B cell (primary cell): ENCODE measurements at regions not wholly inside any gene's neighbourhood (a gene's known extent, or its start where the extent isn't known, plus 50 kb on each side); places are given as distances from the start of the nearest gene placed in this dataset.

ENCODE experiments used
- EZH2 ChIP-seq: IDR thresholded peaks from 2 replicates; pipeline ENCODE4 v1.6.1; 2012; ENCODE audit warnings: borderline replicate concordance, low read depth, mild to moderate bottlenecking, moderate library complexity, low read length; ENCODE audit not compliant: insufficient read depth, poor library complexity, severe bottlenecking
- TF ChIP-seq, protein P1 (sequence below): fragments of 200-600 bp; IDR thresholded peaks from one replicate; pipeline ENCODE4 v1.8.0; 2022; ENCODE audit warnings: antibody characterized with exemption, mild to moderate bottlenecking

GRCh38 chr14:76591266-76591665 lies 170.0 kb upstream of the VASH1 start:
- TF ChIP-seq, protein P1, sequence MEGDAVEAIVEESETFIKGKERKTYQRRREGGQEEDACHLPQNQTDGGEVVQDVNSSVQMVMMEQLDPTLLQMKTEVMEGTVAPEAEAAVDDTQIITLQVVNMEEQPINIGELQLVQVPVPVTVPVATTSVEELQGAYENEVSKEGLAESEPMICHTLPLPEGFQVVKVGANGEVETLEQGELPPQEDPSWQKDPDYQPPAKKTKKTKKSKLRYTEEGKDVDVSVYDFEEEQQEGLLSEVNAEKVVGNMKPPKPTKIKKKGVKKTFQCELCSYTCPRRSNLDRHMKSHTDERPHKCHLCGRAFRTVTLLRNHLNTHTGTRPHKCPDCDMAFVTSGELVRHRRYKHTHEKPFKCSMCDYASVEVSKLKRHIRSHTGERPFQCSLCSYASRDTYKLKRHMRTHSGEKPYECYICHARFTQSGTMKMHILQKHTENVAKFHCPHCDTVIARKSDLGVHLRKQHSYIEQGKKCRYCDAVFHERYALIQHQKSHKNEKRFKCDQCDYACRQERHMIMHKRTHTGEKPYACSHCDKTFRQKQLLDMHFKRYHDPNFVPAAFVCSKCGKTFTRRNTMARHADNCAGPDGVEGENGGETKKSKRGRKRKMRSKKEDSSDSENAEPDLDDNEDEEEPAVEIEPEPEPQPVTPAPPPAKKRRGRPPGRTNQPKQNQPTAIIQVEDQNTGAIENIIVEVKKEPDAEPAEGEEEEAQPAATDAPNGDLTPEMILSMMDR: no peak
- no peak for TF ChIP-seq EZH2
